ENCODE measurements at regions not wholly inside any gene's neighbourhood (a gene's known extent, or its start where the extent isn't known, plus 50 kb on each side); places are given as distances from the start of the nearest gene placed in this dataset.
"Not testable (repeated sequence)": the region's sequence is repeated elsewhere in the genome, so short reads cannot be mapped to it uniquely, and the experiment has no call there.

GRCh38 chr3:20810555-20810954 is 624.5 kb upstream of the SGO1 start:
- DNase-seq: no peak

DNA sequence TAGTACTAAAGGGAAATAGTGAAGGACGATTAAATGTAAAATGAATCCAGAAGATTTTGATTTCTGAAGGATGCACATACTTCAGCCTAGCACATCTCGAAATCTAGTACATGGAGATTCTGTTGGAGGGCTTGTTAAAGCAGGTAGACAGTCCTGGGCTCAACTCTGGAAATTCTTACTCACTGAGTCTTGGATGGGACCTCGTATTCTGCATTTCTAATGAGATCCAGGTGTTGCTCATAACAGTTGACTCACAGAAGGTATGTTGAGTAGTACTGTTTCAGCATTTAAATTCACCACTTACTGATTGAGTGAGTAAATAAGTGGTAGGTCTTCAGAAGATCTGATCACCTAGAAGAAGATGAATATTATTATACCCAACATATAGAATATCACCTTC is 623.4 kb upstream of the SGO1 start:
- no peak for DNase-seq

DNA sequence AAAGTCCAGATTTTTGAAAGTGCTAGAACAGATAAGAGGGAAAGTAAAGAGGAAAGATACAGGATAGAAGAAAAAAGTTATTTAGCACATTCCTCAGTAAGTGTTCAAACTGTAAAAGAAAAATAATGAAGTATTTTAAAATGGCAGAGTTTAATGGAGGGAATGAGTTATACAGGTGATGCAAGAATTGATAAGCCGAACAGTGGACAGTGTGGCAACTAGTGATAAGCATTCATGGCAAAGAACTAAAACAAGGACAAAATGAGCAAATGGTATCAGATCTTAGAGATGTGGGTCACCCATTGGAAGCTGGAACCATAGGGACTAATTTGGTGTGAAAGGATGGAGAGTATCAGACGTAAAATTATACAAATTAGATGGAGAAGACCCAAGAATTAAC is 622.9 kb upstream of the SGO1 start:
- DNase-seq: no peak

- DNase-seq: no peak
Measured at GRCh38 chr3:20798666-20799065, 612.7 kb upstream of the SGO1 start.

- no peak for DNase-seq
Measured at GRCh38 chr3:20787005-20787404, 601.0 kb upstream of the SGO1 start.

DNA sequence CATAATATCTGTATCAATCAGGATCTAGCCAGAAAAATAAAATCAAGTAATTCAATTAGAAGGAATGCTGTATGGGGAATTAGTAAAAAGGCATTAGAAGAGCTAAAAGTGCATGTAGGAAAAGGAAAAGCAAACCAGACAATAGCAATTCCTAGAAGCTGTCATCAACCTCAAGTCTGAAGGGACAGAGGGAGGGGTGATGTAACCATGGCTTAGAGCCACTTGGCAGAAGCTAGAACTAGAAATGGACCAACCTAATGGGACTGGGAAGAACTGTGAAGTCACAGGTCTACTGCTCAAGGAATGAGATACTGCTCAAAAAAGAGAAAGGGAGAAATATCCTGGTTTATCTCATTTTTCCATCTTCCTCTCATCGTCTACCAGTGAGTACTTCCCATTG is 590.7 kb upstream of the SGO1 start:
- no peak for DNase-seq

GRCh38 chr3:20776286-20776685 is 590.3 kb upstream of the SGO1 start:
- DNase-seq: no peak

DNA sequence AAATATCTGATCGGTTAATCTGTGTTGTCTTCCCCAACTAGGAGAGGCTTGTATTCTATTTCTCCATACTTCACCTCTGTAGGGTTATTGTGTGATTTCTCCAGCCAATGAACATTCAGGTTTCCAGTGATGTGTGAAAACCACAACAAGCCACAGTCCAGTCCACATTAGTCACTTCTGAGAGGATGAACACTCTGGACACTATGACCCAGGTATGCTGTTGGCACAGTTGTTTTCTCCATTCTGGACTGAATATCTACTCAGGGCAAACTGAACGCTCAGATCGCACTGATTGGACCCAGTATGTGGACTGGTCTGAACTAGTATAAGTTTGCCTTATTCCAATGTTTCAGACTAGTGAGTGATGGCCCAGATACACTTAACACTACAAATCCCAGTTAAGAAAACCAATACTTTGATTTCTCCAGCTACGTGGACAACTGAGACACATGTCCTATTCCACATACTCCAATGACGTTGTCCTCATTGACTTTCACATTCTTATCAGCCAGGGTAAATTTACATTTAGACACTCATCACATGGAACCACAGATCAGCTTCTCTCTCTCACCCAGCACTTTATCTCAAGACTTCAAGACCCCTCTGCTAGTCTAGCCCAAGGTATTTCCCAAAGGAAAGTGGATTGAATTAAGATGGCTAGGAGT is 587.4 kb upstream of the SGO1 start:
- DNase-seq: no peak

GRCh38 chr3:20772869-20773268 is 586.9 kb upstream of the SGO1 start:
- no peak for DNase-seq

DNA sequence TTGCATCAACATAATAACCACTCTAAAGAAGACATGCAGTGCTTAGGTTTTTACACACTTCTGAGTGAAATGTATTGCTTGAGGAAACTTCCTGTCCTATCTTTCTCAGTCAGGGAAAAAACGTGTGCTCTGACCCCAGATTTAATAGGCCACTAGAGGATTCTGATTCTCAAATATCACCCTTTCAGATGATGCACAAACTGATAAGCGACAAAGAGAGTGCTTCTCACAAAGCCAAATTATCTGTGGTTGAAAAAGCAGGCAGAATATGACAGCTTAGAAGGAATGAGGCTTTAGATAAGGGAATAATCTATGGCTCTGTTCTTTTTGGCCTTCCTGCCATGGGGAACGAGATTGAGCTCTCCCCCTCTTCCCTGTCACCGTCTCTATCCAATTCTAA is 583.4 kb upstream of the SGO1 start:
- no peak for DNase-seq

DNA sequence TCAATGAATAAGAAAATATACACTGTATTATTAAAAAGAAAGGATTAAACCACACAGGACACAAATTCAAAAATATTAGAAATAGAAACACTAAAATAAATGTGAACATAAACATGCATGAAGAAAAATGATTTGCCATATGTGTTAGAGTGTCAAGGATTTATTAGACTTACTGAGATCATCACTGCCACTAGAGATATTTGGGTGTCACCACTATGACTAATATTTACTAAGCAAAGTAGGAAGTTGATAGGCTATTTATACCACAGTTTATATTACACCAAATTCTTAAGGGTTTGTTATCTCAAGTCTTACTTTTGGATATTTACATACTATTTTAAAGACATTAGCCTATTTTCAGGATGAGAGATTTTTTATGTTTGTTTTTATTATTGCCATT is 575.0 kb upstream of the SGO1 start:
- no peak for DNase-seq

DNA sequence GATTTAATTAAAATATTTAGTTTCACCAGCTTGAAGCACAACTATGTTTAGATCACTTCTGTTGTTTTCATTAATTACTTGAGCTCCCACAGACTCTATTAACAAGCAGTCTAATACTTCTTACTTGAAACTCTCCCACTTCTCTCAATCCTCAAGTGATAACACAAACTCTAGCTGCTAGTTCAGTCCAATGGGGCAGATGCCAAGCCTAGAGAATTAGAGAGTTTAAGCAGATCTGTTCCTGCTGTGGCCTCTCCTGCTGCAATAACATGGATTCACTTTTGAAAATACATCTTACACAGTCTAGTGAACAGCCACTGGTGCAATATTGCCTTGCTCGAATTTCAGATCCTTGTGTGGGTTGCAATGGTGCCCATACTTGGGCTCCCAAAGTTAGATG is 566.4 kb upstream of the SGO1 start:
- no peak for DNase-seq

DNA sequence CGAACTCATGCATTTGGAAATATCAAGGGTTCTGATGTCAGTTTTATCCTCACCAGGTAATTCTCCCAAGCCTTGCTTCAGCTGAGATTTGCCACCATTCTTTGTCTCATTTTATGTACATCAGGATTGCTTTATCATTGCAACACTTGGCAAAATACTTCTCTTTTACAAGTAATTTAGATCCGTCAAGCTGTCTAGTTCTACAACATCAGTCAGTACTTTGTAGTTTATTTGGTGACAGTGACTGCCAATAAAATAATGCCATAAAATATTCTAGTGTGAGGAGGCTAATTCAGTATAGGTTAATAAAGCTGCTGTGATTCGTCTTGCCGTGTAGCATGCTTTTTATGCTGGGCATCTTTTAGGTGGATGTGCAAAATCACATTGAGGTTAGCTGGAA is 565.3 kb upstream of the SGO1 start:
- no peak for DNase-seq

DNA sequence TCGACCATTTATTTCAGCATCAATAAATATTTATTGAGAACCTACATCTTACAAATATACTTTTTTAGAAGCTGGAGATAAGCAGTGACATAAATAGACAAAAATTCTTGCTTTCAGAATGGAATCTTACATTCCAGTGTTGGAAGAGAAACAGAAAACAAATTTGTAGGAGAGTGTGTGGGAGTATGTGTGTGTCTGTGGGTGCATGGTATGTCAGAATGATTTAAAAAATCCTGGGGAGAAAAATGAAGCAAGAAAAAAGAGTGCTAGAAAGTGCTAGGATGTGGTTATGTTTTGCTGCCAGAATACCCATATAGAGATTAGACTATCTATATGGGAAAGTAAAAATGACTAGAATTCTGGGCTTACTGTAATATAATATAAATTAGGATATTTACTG is 561.7 kb upstream of the SGO1 start:
- DNase-seq: no peak

- no peak for DNase-seq
Measured at GRCh38 chr3:20743553-20744321, 557.7 kb upstream of the SGO1 start.

DNA sequence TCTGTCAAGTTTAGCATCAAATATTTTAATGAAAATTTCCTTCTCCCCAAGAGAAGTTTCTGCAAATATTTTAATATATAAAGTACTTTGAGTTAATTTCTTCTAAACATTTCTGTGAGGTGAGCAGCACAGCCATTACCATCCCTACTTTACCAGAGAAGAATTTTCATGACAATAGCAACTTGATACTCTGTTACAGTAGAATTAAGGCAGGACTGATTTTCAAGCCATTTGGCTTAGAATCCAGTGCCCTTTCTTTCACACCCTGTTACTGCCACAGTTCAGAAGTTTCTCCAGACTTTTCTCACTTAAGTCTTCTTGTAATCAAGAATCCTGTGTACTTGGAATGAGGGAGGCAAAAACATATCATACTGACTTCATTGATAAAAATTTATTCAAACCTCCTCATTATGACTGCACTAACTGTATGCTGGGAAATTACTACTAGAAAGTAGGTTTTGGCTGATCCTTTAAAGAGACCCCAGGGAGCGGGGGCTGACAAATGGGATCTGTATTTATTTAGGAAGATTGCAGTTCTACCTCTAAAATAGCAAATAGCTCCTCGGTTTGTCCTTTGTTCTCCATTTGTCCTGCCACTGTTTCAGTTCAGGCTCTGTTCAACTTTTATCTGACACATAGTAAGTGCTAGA is 557.0 kb upstream of the SGO1 start:
- DNase-seq: no peak

DNA sequence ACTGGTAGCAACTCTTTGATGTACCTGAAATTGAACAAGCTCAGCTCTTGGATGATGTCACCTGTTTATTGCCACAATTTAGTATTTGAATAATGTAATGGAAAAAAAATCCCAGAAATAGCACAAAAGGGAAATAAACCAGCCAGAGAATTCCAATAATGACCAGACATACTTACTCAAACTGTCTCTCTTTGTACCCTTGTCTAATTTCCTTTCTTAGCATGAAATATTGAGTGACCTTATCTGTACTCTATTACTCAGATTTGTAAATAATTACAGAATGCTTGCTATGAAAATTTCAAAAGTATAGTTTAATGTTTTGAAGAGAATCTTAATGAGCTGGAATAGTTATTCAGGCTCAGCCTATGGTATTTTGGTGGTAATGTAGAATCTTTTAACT is 555.4 kb upstream of the SGO1 start:
- DNase-seq: no peak

- DNase-seq: no peak
Measured at GRCh38 chr3:20739814-20740213, 553.8 kb upstream of the SGO1 start.

GRCh38 chr3:20736287-20736852 is 550.4 kb upstream of the SGO1 start:
- no peak for DNase-seq

DNA sequence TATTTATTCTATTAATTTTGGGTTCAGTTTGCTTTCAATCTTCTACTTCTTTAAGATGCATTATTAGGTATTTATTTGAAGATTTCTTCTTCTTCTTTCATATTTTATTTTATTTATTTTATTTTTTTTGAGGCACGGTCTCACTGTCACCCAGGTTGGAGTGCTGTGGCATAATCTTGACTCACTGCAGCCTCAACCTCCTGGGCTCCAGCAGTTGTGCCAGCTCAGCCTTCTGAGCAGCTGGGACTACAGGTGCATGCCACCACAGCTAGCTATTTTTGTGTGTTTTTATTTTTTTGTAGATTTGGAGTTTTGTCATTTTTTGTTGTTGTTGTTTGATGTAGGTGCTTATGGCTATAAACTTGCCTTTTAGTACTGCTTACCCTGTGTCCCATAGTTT is 543.2 kb upstream of the SGO1 start:
- DNase-seq: no peak

DNA sequence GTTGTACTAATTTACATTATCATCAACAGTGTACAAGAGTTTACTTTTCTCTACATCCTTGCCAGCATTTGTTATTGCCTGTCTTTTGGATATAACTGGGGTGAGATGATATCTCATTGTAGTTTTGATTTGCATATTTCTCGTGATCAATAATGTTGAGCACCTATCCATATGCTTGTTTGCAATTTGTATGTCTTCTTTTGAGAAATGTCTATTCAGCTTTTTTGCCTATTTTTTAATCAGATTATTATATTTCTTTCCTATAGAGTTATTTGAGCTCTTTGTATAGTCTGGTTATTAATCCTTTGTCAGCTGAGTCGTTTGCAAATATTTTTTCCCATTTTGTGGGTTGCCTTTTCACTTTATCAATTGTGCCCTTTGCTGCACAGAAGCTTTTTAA is 540.8 kb upstream of the SGO1 start:
- DNase-seq: no peak

- DNase-seq: no peak
Measured at GRCh38 chr3:20724241-20724640, 538.2 kb upstream of the SGO1 start.

DNA sequence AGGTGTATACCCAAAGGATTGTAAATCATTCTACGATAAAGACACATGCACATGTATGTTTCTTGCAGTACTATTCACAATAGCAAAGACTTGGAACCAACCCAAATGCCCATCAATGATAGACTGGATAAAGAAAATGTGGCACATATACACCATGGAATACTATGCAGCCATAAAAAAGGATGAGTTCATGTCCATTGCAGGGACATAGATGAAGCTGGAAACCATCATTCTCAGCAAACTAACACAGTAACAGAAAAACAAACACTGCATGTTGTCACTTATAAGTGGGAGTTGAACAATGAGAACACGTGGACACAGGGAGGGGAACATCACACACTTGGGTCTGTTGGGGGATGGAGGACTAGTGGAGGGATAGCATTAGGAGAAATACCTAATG is 530.4 kb upstream of the SGO1 start:
- DNase-seq: not testable (repeated sequence)

DNA sequence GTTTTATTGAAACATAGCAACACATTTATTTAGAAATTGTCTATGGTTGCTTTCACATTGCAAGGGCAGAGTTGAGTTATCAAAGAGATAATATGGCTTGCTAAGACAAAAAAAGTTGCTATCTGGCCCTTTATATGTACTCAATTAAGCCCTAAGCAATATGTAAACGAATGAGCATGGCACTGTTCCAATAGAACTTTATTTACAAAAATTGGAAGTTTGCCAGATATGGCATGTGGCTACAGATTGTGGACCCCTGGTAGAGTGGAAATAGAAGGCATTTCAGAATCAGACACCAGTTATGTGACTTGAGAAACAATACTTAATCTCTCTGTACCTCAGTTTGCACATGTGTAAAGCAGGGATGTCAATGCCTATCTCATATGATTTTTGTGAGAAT is 515.6 kb upstream of the SGO1 start:
- no peak for DNase-seq

Data from CD4-positive, alpha-beta T cell treated with Interleukin-4 for 4 hours (primary cell).